ENCODE measurements at regions not wholly inside any gene's neighbourhood (a gene's known extent, or its start where the extent isn't known, plus 50 kb on each side); places are given as distances from the start of the nearest gene placed in this dataset.

DNA sequence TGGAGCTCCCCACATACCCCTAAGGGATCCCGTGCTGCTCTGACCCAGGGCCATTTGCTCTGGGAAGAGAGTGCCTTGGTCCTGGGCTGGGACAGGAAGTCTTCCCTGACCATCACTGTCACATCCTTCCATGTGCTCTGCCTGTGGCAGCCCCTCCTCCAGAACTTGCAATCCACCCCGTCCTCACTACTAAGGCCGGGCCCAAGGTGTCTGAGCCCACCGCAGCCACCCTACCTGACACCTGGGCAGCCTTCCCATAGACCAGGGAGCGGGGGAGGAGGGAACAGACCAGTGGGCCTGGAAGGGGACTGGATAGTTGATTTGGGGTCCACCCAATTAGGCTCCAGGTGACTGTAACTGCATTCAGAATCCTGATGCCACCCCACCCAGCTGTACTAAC is 117.5 kb upstream of the CRHR1 start:
- no peaks in the 10 kb centered on the region for H3K36me3 ChIP-seq
- no peaks in the 10 kb centered on the region for H3K4me1 ChIP-seq
- no peaks in the 10 kb centered on the region for H3K9me3 ChIP-seq
- H3K27me3 ChIP-seq: peaks cover 16% of the 10 kb centered on the region
- in situ Hi-C loops (cut with MboI; ENCODE audit: low pct_ligation_motif_present in 1 of 4, low pct_unique_long_range_greater_than_20kb in 1 of 4, low sequenced_read_pairs in 3 of 4): no loop called here
- intact Hi-C loops (cut with DNase I; ENCODE audit: low total_unique reads): no loop called here
- TF ChIP-seq POLR2A (IDR thresholded peaks at IDR 0.05): no peak
- no peak for TF ChIP-seq EP300 (IDR thresholded peaks at IDR 0.05; ENCODE audit: low read depth)
- TF ChIP-seq, protein P1, sequence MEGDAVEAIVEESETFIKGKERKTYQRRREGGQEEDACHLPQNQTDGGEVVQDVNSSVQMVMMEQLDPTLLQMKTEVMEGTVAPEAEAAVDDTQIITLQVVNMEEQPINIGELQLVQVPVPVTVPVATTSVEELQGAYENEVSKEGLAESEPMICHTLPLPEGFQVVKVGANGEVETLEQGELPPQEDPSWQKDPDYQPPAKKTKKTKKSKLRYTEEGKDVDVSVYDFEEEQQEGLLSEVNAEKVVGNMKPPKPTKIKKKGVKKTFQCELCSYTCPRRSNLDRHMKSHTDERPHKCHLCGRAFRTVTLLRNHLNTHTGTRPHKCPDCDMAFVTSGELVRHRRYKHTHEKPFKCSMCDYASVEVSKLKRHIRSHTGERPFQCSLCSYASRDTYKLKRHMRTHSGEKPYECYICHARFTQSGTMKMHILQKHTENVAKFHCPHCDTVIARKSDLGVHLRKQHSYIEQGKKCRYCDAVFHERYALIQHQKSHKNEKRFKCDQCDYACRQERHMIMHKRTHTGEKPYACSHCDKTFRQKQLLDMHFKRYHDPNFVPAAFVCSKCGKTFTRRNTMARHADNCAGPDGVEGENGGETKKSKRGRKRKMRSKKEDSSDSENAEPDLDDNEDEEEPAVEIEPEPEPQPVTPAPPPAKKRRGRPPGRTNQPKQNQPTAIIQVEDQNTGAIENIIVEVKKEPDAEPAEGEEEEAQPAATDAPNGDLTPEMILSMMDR (IDR thresholded peaks at IDR 0.05): no peak
- TF ChIP-seq POLR2AphosphoS5 (IDR thresholded peaks at IDR 0.05): no peak
- no peak overlapping the region for H3K4me3 ChIP-seq
- no peak overlapping the region for H3K27ac ChIP-seq
- DNase-seq: no peak
- 63% methylated on average over 5 of the region's 5 CpGs; no CpG with 5 or more reads in 1 of the 2 donors for WGBS, 2 donors (ENCODE audit: low coverage in 1 of 2)

DNA sequence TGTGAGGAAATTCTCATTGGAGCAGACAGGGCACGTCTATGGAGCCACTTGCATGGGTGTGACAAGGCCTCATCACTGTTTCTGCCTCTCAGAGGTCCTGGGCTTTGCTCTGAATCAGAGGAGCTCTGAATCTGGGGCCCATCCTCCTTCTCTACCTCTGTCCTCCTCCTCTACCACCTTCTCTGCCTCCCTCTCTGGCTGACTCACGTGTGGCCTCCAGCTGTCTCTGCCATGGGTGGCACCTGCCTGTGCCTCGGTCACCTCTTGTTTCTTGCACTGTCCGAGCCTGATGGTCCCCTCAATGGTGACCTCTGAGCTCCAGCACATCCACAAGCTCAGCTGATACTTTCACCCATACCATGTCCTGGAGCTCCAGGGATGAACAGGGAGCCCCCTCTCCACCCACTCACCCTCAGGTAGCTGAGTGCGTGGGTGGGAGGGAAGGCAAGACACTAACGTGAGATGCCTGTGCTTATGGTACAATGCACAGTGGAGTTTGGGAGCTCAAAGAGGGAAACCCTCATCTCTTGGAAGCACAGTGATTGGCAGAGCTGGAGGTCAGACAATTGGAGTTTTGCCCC is 116.4 kb upstream of the CRHR1 start:
- in situ Hi-C loops (cut with MboI; ENCODE audit: low pct_ligation_motif_present in 1 of 4, low pct_unique_long_range_greater_than_20kb in 1 of 4, low sequenced_read_pairs in 3 of 4): no loop called here
- 60 to 90% methylated on average over 2 to 6 of the region's 6 CpGs for WGBS, 2 donors (ENCODE audit: low coverage in 1 of 2)

DNA sequence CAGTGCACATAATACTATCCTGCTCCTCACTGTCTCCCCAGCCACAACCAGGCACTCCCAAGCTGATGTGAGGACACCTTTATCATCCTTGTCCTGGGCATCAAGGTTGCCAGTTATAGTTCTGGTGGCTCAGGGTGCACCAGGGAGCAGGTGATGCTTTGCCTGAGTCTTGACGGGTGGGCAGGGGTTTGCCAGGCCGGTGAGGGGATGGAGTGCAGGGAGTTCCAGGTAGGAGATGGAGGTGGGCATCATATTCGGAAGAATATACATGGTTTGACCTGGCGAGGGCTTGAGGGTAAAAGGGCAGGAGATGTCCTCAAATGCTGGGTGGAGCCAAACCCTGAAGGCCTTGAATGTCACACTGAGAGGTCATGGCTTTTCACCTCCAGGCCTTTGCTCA is 115.8 kb upstream of the CRHR1 start:
- intact Hi-C loops (cut with DNase I; ENCODE audit: low total_unique reads): no loop called here
- no peak for DNase-seq

More for the DNA sequence above, 116.4 kb upstream of the CRHR1 start:
- no peak for DNase-seq
- no peaks in the 10 kb centered on the region for H3K36me3 ChIP-seq
- TF ChIP-seq POLR2A (IDR thresholded peaks at IDR 0.05) (no peak), POLR2AphosphoS5 (IDR thresholded peaks at IDR 0.05) (no peak), EP300 (IDR thresholded peaks at IDR 0.05; ENCODE audit: low read depth) (no peak)
- TF ChIP-seq, protein P1 (IDR thresholded peaks at IDR 0.05): no peak
- H3K4me1 ChIP-seq: no peaks in the 10 kb centered on the region
- H3K27me3 ChIP-seq: peaks cover 14% of the 10 kb centered on the region
- intact Hi-C loops (cut with DNase I; ENCODE audit: low total_unique reads): no loop called here
- no peak overlapping the region for H3K27ac ChIP-seq
- no peak overlapping the region for H3K4me3 ChIP-seq
- H3K9me3 ChIP-seq: no peaks in the 10 kb centered on the region

DNA sequence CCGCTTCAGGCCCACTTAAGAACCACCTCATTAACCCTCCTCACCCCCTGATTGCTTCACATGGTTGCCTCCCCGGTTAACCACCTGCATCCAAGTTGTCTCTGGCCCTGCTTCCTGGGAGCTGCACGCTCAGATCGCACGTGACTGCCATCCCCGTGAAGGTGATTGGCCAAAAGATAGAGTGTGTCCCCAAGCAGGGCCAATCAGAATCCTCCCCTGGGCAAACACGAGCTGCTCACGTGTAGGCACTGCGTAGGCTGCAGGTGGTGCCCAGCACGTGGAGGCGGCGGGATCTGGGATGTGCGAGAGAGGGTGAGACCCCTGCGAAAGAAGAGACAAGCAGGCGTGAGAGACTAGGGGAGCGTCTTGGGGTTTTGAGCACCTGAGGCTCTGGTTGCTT is 111.8 kb upstream of the CRHR1 start:
- H3K9me3 ChIP-seq: no peaks in the 10 kb centered on the region
- no peak overlapping the region for H3K4me3 ChIP-seq
- H3K36me3 ChIP-seq: no peaks in the 10 kb centered on the region
- TF ChIP-seq, protein P1 (IDR thresholded peaks at IDR 0.05): no peak
- no peak for TF ChIP-seq POLR2A (IDR thresholded peaks at IDR 0.05)
- no peak for TF ChIP-seq POLR2AphosphoS5 (IDR thresholded peaks at IDR 0.05)
- TF ChIP-seq EP300 (IDR thresholded peaks at IDR 0.05; ENCODE audit: low read depth): no peak
- H3K27ac ChIP-seq: no peak overlapping the region
- 80% methylated on average over 15 of the region's 16 CpGs; no CpG with 5 or more reads in 1 of the 2 donors for WGBS, 2 donors (ENCODE audit: low coverage in 1 of 2)
- in situ Hi-C loops (cut with MboI; ENCODE audit: low pct_ligation_motif_present in 1 of 4, low pct_unique_long_range_greater_than_20kb in 1 of 4, low sequenced_read_pairs in 3 of 4) (no loop called here), intact Hi-C loops (cut with DNase I; ENCODE audit: low total_unique reads) (no loop called here)
- no peaks in the 10 kb centered on the region for H3K4me1 ChIP-seq
- peaks cover 6% of the 10 kb centered on the region for H3K27me3 ChIP-seq
- no peak for DNase-seq

More for the DNA sequence above, 115.8 kb upstream of the CRHR1 start:
- 86% methylated on average over 4 of the region's 4 CpGs; no CpG with 5 or more reads in 1 of the 2 donors for WGBS, 2 donors (ENCODE audit: low coverage in 1 of 2)
- Histone ChIP-seq H3K36me3 (no peaks in the 10 kb centered on the region), H3K4me3 (no peak overlapping the region), H3K27ac (no peak overlapping the region), H3K4me1 (no peaks in the 10 kb centered on the region), H3K27me3 (peaks cover 7% of the 10 kb centered on the region), H3K9me3 (no peaks in the 10 kb centered on the region)
- TF ChIP-seq EP300 (IDR thresholded peaks at IDR 0.05; ENCODE audit: low read depth): no peak
- no peak for TF ChIP-seq POLR2AphosphoS5 (IDR thresholded peaks at IDR 0.05)
- no peak for TF ChIP-seq POLR2A (IDR thresholded peaks at IDR 0.05)
- TF ChIP-seq, protein P1 (IDR thresholded peaks at IDR 0.05): no peak
- in situ Hi-C loops (cut with MboI; ENCODE audit: low pct_ligation_motif_present in 1 of 4, low pct_unique_long_range_greater_than_20kb in 1 of 4, low sequenced_read_pairs in 3 of 4): no loop called here

Measured in transverse colon (tissue), 4 donors.